Uterus (tissue), 2 donors: ENCODE measurements at regions not wholly inside any gene's neighbourhood (a gene's known extent, or its start where the extent isn't known, plus 50 kb on each side); places are given as distances from the start of the nearest gene placed in this dataset.

Experiments
- POLR2A ChIP-seq, 2 donors: fragments of 450-650 bp; IDR thresholded peaks; one replicate each; pipeline ENCODE4 v1.6.1; 2016; ENCODE audit warnings: antibody characterized with exemption in 2 of 2, mild to moderate bottlenecking in 1 of 2, moderate library complexity in 1 of 2
- TF ChIP-seq, protein P1 (sequence below), 4 experiments: fragments of 200-600 bp in 2 of 4; fragments of 450-650 bp in 2 of 4; sonication (generic) in 2 of 4; IDR thresholded peaks; one replicate each; pipeline ENCODE4 v1.5.1; 2016 to 2019; ENCODE audit warnings: antibody characterized with exemption in 4 of 4, mild to moderate bottlenecking in 2 of 4, moderate library complexity in 1 of 4

DNA sequence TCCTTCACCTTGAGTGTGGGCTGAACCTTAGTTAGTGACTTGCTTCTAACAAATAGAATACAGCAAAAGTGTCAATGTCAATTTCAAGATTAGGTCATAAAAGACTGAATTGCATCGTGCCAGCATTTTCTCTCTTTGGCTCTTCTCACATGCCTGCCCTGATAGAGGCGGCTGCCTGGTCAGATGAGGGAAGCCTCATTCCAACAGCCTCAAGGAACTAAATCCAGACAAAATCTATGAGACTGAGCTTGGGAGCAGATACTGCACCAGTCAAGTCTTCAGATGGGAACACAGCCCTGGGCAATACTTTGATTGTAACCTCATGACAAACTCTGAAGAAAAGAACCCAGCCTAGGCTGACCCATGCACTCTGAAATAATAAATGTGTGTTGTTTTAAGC, 63.5 kb upstream of the MFGE8 start:
- TF ChIP-seq, protein P1, sequence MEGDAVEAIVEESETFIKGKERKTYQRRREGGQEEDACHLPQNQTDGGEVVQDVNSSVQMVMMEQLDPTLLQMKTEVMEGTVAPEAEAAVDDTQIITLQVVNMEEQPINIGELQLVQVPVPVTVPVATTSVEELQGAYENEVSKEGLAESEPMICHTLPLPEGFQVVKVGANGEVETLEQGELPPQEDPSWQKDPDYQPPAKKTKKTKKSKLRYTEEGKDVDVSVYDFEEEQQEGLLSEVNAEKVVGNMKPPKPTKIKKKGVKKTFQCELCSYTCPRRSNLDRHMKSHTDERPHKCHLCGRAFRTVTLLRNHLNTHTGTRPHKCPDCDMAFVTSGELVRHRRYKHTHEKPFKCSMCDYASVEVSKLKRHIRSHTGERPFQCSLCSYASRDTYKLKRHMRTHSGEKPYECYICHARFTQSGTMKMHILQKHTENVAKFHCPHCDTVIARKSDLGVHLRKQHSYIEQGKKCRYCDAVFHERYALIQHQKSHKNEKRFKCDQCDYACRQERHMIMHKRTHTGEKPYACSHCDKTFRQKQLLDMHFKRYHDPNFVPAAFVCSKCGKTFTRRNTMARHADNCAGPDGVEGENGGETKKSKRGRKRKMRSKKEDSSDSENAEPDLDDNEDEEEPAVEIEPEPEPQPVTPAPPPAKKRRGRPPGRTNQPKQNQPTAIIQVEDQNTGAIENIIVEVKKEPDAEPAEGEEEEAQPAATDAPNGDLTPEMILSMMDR (IDR thresholded peaks at IDR 0.05): no peak
- TF ChIP-seq POLR2A (IDR thresholded peaks at IDR 0.05): no peak
